GM20431 (cell line): ENCODE measurements at regions not wholly inside any gene's neighbourhood (a gene's known extent, or its start where the extent isn't known, plus 50 kb on each side); places are given as distances from the start of the nearest gene placed in this dataset.

Experiments used
- in situ Hi-C: fragments of 300-500 bp; cut with MseI, MboI; formaldehyde crosslinking; loops from one replicate; pipeline ENCODE4 v1.15.0; 2020; ENCODE audit warnings: low sequenced_read_pairs; ENCODE audit not compliant: unreplicated experiment

GRCh38 chr1:238501290-238501689 lies 610.6 kb upstream of the ZP4 start:
- in situ Hi-C loops = no loop called here

GRCh38 chr1:238499021-238499420 lies 608.3 kb upstream of the ZP4 start:
- in situ Hi-C loops = no loop called here

DNA sequence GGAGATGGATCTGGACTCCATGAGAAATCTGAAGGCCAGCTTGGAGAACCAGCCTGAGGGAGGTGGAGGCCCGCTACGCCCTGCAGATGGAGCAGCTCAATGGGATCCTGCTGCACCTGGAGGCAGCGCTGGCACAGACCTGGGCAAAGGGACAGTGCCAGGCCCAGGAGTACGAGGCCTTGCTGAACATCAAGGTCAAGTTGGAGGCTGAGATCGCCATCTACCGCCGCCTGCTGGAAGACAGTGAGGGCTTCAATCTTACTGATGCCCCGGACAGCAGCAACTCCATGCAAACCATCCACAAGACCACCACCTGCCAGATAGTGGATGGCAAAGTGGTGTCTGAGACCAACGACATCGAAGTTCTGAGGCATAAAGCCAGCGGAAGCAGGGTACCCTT lies 601.5 kb upstream of the ZP4 start:
- in situ Hi-C loops = no loop called here

- in situ Hi-C loops = no loop called here
Observed at GRCh38 chr1:238491265-238491664, 600.5 kb upstream of the ZP4 start.

DNA sequence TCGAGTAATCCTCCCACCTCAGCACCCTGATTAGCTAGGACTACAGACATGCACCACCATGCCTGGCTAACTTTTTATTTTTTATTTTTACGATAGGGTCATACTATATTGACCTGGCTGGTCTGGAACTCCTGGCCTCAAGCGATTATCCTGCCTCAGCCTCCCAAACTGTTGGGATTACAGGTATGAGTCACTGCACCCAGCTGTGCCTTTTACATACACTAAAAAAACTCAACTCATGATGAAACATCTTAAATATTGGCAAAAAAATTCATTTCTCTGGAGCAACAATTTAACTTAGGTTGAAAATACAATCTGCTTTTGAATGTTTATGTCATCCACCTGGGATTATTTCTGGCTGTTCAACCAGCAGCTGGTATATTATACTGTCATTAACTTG lies 598.3 kb upstream of the ZP4 start:
- in situ Hi-C loops = no loop called here

GRCh38 chr1:238488401-238488800 lies 597.7 kb upstream of the ZP4 start:
- in situ Hi-C loops = no loop called here

DNA sequence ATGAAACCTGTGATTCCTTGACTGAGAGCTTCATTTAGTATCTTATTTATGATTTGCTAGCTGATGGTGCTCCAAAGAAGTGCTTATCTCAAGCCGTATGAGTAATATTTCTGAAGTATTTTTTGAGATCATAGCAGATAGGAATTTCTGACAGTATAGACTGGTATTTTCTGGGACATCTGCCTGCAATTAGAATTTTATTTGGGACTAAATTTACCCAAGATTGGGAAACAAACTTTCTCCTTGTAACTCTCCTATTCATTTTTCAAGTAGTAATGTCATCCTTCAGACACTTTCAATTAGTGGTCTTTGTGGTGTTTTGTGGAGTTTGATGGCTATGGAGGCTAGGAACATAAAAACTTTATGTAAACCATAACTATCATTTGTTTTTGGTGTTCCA lies 597.2 kb upstream of the ZP4 start:
- in situ Hi-C loops = no loop called here

DNA sequence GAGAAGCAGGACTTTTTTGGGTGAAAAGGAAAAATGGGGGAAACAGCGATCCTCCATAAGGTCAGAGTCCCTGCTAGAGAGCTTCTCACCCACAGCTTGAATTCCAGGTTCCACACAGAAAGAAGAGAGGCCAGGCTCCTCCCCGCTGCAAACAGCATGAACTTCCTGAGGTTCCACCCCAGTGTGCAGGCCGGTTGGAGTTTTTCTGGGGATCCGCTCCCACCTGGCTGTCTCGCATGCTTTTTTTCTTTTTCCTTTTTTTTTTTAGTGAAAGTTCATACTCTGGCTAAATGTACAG lies 595.1 kb upstream of the ZP4 start:
- in situ Hi-C loops = no loop called here

- in situ Hi-C loops = no loop called here
Observed at GRCh38 chr1:238485057-238485911, 594.6 kb upstream of the ZP4 start.

DNA sequence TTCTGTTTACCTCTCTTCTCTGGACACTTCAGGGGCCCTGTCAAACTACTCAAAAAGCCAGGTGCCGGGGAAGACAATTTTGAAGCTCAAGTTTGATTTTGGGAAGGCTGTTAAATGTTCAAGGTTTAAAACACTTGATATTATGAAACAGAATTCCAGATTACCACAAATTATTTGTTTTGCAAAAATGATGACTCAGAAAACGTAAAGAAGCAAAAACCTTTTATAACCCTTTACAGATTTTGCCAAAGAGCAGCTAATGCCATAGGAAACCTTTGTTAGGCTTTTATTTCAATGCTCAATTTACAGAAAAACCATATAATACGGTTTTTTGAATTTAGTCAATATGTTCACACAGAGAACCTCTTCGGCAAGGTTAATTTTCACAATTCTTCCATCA lies 593.4 kb upstream of the ZP4 start:
- in situ Hi-C loops = no loop called here

DNA sequence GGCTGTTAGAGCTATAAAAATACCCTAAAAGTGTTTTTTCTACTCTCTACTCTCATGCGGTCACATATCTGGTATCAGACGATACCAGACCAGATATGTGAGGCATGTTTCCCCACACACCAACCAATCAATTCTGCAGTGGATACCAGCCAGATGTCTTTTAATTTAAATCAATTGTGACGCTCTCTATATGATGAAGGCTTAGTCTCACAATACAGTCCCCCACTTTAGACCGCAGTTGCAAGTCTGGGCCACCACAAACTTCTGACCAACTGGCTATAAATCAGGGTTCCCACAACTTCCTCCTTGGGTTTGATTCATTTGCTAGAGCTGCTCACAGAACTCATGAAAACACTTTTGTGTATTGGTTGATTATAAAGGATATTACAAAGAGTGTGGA lies 586.1 kb upstream of the ZP4 start:
- in situ Hi-C loops = no loop called here

DNA sequence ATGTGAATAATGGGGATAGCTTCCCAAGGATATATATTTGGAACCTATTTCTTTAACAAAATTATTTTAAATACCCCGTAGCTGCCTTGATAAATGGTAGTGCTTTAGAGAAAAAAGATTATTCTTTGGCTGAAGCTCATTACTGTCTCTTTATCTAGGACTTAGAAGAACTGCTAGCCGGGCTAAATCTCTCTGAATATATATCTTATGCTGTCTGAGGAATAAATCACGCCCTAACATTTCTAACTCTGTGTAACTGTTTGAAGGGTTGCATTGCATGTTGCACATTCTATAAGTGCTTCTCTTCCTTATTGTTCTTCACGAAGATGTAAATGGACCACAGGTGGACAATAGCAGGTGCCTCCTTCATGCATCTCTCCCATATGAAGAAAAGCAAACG lies 585.0 kb upstream of the ZP4 start:
- in situ Hi-C loops = no loop called here

- in situ Hi-C loops = no loop called here
Observed at GRCh38 chr1:238474263-238474662, 583.5 kb upstream of the ZP4 start.

DNA sequence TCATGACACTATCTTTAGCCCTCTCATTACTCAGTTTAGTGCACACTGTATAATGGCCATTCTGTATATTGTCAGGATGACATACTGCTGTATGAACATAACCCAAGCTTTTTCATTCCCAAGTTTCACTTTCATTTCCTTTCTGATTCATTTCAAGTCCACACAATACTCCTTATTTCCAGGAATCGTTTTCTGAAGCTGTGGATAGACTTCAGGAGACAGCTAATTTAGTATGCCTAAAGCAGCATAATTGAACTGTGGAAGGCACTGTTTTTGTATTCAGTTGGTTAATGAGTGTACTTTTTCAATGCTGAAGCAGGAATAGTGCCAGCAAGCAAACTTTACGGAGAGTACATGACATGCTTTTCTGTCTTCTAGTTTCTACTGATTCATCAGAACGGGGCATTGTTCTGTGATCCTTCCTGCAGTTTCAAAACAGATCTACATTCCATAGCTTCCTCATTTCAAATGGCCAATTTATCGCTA lies 578.5 kb upstream of the ZP4 start:
- in situ Hi-C loops = no loop called here

DNA sequence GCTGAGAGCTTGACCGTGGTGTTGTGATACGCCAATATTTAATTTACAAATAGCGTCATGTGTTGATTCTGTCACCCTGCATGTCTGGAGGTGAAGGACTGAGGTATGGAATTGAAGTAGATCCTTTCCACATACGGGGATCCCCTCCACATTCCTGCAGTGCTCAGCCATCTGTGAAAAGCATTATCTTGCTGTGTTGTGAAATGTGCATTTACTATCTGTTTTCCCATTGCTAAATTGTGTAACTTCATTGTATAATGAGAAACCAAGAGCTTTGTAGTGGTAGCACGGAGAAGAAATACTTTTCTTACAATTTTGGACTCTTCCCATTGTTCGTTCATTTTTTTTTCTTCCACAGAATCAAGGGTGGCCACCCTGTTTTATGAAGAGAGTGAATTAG lies 577.3 kb upstream of the ZP4 start:
- in situ Hi-C loops = no loop called here

GRCh38 chr1:238466459-238466858 lies 575.7 kb upstream of the ZP4 start:
- in situ Hi-C loops = no loop called here

GRCh38 chr1:238465449-238465848 lies 574.7 kb upstream of the ZP4 start:
- in situ Hi-C loops = no loop called here

DNA sequence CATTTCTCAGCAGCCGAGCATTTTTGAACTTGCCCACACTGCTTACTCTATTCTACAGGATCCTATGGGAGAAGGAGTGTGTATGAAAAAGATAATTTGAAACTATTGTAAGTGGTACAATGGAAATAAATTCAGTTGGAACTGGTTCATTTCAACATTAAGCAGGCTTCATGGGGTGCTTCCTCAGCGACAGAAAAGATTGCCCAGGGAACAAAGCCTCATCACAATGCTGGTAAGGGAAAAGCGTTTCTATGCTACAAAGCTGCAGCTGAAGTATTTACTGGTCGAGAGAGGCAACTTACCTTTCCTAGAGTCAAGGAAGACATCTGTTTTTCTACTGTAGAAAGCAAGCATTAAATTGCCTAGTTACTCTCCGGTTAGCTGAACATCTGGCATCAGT lies 568.2 kb upstream of the ZP4 start:
- in situ Hi-C loops = no loop called here

DNA sequence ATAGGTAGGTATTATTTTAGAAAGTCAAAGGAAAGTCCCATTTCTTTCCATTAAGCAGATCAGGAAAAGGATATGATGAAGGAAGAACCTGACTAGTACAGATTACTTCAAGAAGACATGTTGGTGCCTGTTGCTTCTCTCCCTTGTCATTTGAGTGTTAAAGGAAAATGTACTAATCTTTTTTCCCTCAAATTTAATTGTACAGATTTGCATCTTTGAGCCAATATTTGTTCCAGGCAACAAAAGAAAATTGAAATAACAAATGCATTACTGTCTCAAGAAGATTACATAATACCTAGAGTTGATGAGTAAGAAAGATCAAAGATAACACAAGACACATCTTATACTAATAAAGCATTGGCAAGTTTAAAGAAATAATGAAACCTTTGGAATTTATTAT lies 566.9 kb upstream of the ZP4 start:
- in situ Hi-C loops = no loop called here

GRCh38 chr1:238451781-238452310 lies 561.1 kb upstream of the ZP4 start:
- in situ Hi-C loops = no loop called here

GRCh38 chr1:238450976-238451375 lies 560.3 kb upstream of the ZP4 start:
- in situ Hi-C loops = no loop called here

- in situ Hi-C loops = no loop called here
Observed at GRCh38 chr1:238443687-238444086, 553.0 kb upstream of the ZP4 start.
